Ovary (tissue), 7 donors: ENCODE measurements at regions not wholly inside any gene's neighbourhood (a gene's known extent, or its start where the extent isn't known, plus 50 kb on each side); places are given as distances from the start of the nearest gene placed in this dataset. TPM values are rescaled to one million over a fixed set of nuclear protein-coding genes. Genes with fewer than 3 reads are reported as not detected.

ENCODE experiments used
- DNase-seq, 5 donors: peaks; one replicate each; pipeline ENCODE4 v3.0.0-alpha.2; 2019 to 2020
- H3K27ac ChIP-seq, 2 donors: fragments of 200-600 bp; one replicate each; pipeline versions ENCODE4 v1.5.1 to v1.8.0; 2019 to 2022
- H3K27me3 ChIP-seq: fragments of 200-600 bp; one replicate; pipeline ENCODE4 v1.8.0; 2022
- H3K36me3 ChIP-seq: fragments of 200-600 bp; sonication (generic); one replicate; pipeline ENCODE4 v1.5.1; 2019
- H3K4me1 ChIP-seq: one replicate; pipeline ENCODE4 v1.8.1; 2013; ENCODE audit warnings: mild to moderate bottlenecking, moderate library complexity; ENCODE audit not compliant: insufficient read depth
- H3K4me3 ChIP-seq: fragments of 200-600 bp; sonication (generic); one replicate; pipeline ENCODE4 v1.5.1; 2017
- H3K9me3 ChIP-seq, 2 donors: fragments of 200-600 bp in 1 of 2; sonication (generic) in 1 of 2; one replicate each; pipeline versions ENCODE4 v1.5.1 to v1.8.1; 2013 to 2019; ENCODE audit warnings: mild to moderate bottlenecking in 1 of 2, moderate library complexity in 1 of 2
- CTCF ChIP-seq, 3 donors: fragments of 450-650 bp in 2 of 3; fragments of 200-600 bp in 1 of 3; IDR thresholded peaks; one replicate each; pipeline versions ENCODE4 v1.5.1 to v1.8.0; 2016 to 2022; ENCODE audit warnings: antibody characterized with exemption in 3 of 3, mild to moderate bottlenecking in 1 of 3
- EP300 ChIP-seq: sonication (generic); formaldehyde crosslinking; IDR thresholded peaks from one replicate; pipeline ENCODE4 v1.6.1; 2017; ENCODE audit warnings: antibody characterized with exemption
- POLR2A ChIP-seq: fragments of 450-650 bp; IDR thresholded peaks from one replicate; pipeline ENCODE4 v1.6.1; 2017; ENCODE audit warnings: antibody characterized with exemption, mild to moderate bottlenecking, moderate library complexity
- WGBS, 3 donors: extraction: QIAGEN DNeasy Blood & Tissue Kit in 1 of 3; methylation state at CpG; one replicate each; pipeline versions ENCODE4 v1.1.5 to v1.1.7; 2013 to 2017; 5-methylcytosine and 5-hydroxymethylcytosine counted together
- intact Hi-C, 4 donors: fragments of 100-400 bp; cut with DNase I; formaldehyde crosslinking; loops; one replicate each; pipeline versions ENCODE4 v1.11.0 to v1.15.1; 2022 to 2023
- small RNA-seq: library from RNA; depleted of rRNA; stranded (forward); fragments of <200 nt; gene quantifications from one replicate; pipeline ENCODE3, GENCODE V24; 2016
- donor health status: DM: no; HTN: no; CAD: no; lungs with moderate emphysema.
- donor health status: DM: no; HTN: no; CAD: no.
- donor health status: Bipolar disorder and iron deficiency.
- donor health status: DM: no; HTN: no; CAD: no.
- donor health status: DM: yes; HTN: yes; CAD: no.

- Histone ChIP-seq H3K27me3 (no peaks in the 10 kb centered on the region), H3K4me1 (peaks cover 5% of the 10 kb centered on the region), H3K27ac (no peak overlapping the region), H3K4me3 (no peak overlapping the region), H3K9me3 (no peaks in the 10 kb centered on the region), H3K36me3 (no peaks in the 10 kb centered on the region)
- no peak for TF ChIP-seq POLR2A
- no peak for TF ChIP-seq EP300
- no peak for TF ChIP-seq CTCF (IDR thresholded peaks at IDR 0.05)
- intact Hi-C loops = no loop called here
- DNase-seq = no peak
- whole genome bisulfite sequencing, 3 donors = 93 to 94% (median 94%) methylated on average over 12 of the region's 12 CpGs
Measured at GRCh38 chr5:126370796-126371718, 52.2 kb upstream of the GRAMD2B start.

- Histone ChIP-seq H3K4me3 (no peak overlapping the region), H3K4me1 (peaks cover 4% of the 10 kb centered on the region), H3K27me3 (no peaks in the 10 kb centered on the region), H3K9me3 (no peaks in the 10 kb centered on the region), H3K36me3 (no peaks in the 10 kb centered on the region), H3K27ac (no peak overlapping the region)
- intact Hi-C loops = no loop called here
- DNase-seq = no peak
- TF ChIP-seq EP300 (no peak), POLR2A (no peak), CTCF (IDR thresholded peaks at IDR 0.05) (no peak)
- 91 to 96% (median 92%) methylated on average over 3 of the region's 3 CpGs for WGBS, 3 donors
Measured at GRCh38 chr5:126373375-126374108, 49.7 kb upstream of the GRAMD2B start.

Small RNAs in the stretch of these regions (small RNA-seq; reads per million reads assigned to genes)
- gene HMGB1P22 = not detected
- gene RN7SKP117 = not detected
